Nephron progenitor cell (in vitro differentiated cells): ENCODE measurements at regions not wholly inside any gene's neighbourhood (a gene's known extent, or its start where the extent isn't known, plus 50 kb on each side); places are given as distances from the start of the nearest gene placed in this dataset.

ENCODE experiments used
- DNase-seq: peaks from one replicate; pipeline ENCODE4 v3.0.0; 2021
- H3K27ac Mint-ChIP-seq: 2 replicates; pipeline ENCODE4 v1.8.0; 2021; ENCODE audit warnings: mild to moderate bottlenecking, moderate library complexity, mixed read lengths
- H3K27me3 Mint-ChIP-seq: 2 replicates; pipeline ENCODE4 v1.8.0; 2021; ENCODE audit warnings: mild to moderate bottlenecking, low read depth, mixed read lengths; ENCODE audit not compliant: poor library complexity
- H3K36me3 Mint-ChIP-seq: 2 replicates; pipeline ENCODE4 v1.8.0; 2021; ENCODE audit warnings: low read depth, mixed read lengths
- H3K4me1 Mint-ChIP-seq: 2 replicates; pipeline ENCODE4 v1.8.0; 2021; ENCODE audit warnings: mixed read lengths
- H3K4me3 Mint-ChIP-seq: 2 replicates; pipeline ENCODE4 v1.8.0; 2021; ENCODE audit warnings: mild to moderate bottlenecking, moderate library complexity, mixed read lengths
- H3K9me3 Mint-ChIP-seq: 2 replicates; pipeline ENCODE4 v1.8.0; 2021; ENCODE audit warnings: mild to moderate bottlenecking, moderate library complexity, mixed read lengths
- CTCF ChIP-seq: fragments of 200-600 bp; sonication (generic); IDR thresholded peaks from 2 replicates; pipeline ENCODE4 v1.5.0; 2021; ENCODE audit warnings: antibody characterized with exemption

- peaks cover 10% of the 10 kb centered on the region for H3K27me3 Mint-ChIP-seq
- H3K4me3 Mint-ChIP-seq, result no peak overlapping the region
- peak overlapping the region; percentile 70 for H3K27ac Mint-ChIP-seq
- H3K9me3 Mint-ChIP-seq, result peaks cover 4% of the 10 kb centered on the region
- peaks cover 6% of the 10 kb centered on the region for H3K4me1 Mint-ChIP-seq
- H3K36me3 Mint-ChIP-seq, result no peaks in the 10 kb centered on the region
- DNase-seq, result no peak
- TF ChIP-seq CTCF, result no peak
Measured at GRCh38 chr7:156090988-156091387, 278.7 kb upstream of the SHH start.

GRCh38 chr7:156089222-156089621 lies 277.0 kb upstream of the SHH start:
- Mint-ChIP-seq H3K36me3 (no peaks in the 10 kb centered on the region), H3K27ac (no peak overlapping the region), H3K4me1 (no peaks in the 10 kb centered on the region), H3K27me3 (peaks cover 10% of the 10 kb centered on the region), H3K4me3 (no peak overlapping the region), H3K9me3 (peaks cover 10% of the 10 kb centered on the region)
- TF ChIP-seq CTCF, result no peak
- no peak for DNase-seq

- no peak for DNase-seq
- no peak overlapping the region for H3K27ac Mint-ChIP-seq
- no peak overlapping the region for H3K4me3 Mint-ChIP-seq
- H3K4me1 Mint-ChIP-seq, result no peaks in the 10 kb centered on the region
- H3K36me3 Mint-ChIP-seq, result no peaks in the 10 kb centered on the region
- H3K27me3 Mint-ChIP-seq, result peaks cover 7% of the 10 kb centered on the region
- no peak for TF ChIP-seq CTCF
- H3K9me3 Mint-ChIP-seq, result peaks cover 6% of the 10 kb centered on the region
Measured at GRCh38 chr7:156088115-156088514, 275.9 kb upstream of the SHH start.

GRCh38 chr7:156082048-156083040 lies 270.1 kb upstream of the SHH start:
- TF ChIP-seq CTCF, result no peak
- no peak for DNase-seq
- Mint-ChIP-seq H3K27ac (no peak overlapping the region), H3K4me1 (peaks cover 10% of the 10 kb centered on the region), H3K27me3 (peaks cover 3% of the 10 kb centered on the region), H3K4me3 (no peak overlapping the region), H3K9me3 (peaks cover 6% of the 10 kb centered on the region), H3K36me3 (no peaks in the 10 kb centered on the region)

- H3K36me3 Mint-ChIP-seq, result no peaks in the 10 kb centered on the region
- H3K27me3 Mint-ChIP-seq, result peaks cover 3% of the 10 kb centered on the region
- no peak for DNase-seq
- no peak overlapping the region for H3K4me3 Mint-ChIP-seq
- TF ChIP-seq CTCF, result no peak
- no peak overlapping the region for H3K27ac Mint-ChIP-seq
- H3K4me1 Mint-ChIP-seq, result peaks cover 10% of the 10 kb centered on the region
- H3K9me3 Mint-ChIP-seq, result peaks cover 6% of the 10 kb centered on the region
Measured at GRCh38 chr7:156080596-156080995, 268.3 kb upstream of the SHH start.

- peaks cover 15% of the 10 kb centered on the region for H3K4me1 Mint-ChIP-seq
- H3K4me3 Mint-ChIP-seq, result no peak overlapping the region
- H3K36me3 Mint-ChIP-seq, result no peaks in the 10 kb centered on the region
- no peak for TF ChIP-seq CTCF
- DNase-seq, result no peak
- H3K9me3 Mint-ChIP-seq, result peaks cover 6% of the 10 kb centered on the region
- no peak overlapping the region for H3K27ac Mint-ChIP-seq
- peaks cover 3% of the 10 kb centered on the region for H3K27me3 Mint-ChIP-seq
Measured at GRCh38 chr7:156080046-156080445, 267.8 kb upstream of the SHH start.
